GM12872 (cell line): ENCODE measurements at regions not wholly inside any gene's neighbourhood (a gene's known extent, or its start where the extent isn't known, plus 50 kb on each side); places are given as distances from the start of the nearest gene placed in this dataset.

Experiments used
- CTCF ChIP-seq: IDR thresholded peaks from 3 replicates; pipeline ENCODE4 v1.5.1; 2011; ENCODE audit warnings: low read depth, mild to moderate bottlenecking, low read length, moderate library complexity; ENCODE audit not compliant: insufficient read depth

GRCh38 chr18:41170346-41170745 lies 784.7 kb upstream of the PIK3C3 start:
- no peak for TF ChIP-seq CTCF

DNA sequence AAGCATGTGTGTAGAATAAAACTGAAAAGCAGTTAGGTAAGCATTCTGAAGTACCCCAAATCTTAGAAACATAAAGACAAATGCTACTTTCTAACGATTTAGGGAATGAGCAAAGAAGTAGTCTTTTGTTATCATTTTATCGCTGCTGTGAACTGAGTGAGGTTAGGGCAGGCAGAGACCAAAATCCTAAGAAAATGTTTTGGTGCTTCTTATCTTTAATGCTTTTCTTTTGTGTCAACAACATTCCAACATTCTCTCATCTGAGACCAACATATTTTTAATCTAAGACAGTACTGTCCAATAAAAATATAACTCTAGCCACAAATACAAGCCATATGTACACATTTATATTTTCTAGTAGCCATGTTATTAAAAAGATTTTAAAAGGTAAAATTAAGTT lies 789.4 kb upstream of the PIK3C3 start:
- no peak for TF ChIP-seq CTCF

- no peak for TF ChIP-seq CTCF
These were observed 792.3 kb upstream of the PIK3C3 start for GRCh38 chr18:41162781-41163180.

GRCh38 chr18:41162191-41162590 lies 792.8 kb upstream of the PIK3C3 start:
- TF ChIP-seq CTCF = no peak

- no peak for TF ChIP-seq CTCF
These were observed 798.9 kb upstream of the PIK3C3 start for GRCh38 chr18:41155910-41156851.

DNA sequence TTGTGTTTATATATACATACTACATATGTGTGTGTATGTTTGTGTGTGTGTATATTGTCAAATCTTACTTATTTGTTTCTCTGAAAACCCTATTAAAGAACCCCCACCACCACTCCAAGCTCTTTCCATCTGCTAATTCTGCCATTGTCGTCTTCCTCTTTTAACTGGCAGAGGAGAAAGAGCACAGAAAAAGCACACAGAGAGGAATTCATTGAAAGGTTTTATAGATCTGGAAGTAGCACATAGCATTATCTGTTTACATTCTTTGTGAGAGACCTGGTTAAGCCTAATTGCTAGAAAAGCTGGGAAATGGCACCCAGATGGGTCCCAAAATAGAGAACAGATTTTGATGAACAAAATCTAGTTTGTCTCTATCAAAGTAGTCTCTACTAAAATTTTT lies 800.0 kb upstream of the PIK3C3 start:
- no peak for TF ChIP-seq CTCF

DNA sequence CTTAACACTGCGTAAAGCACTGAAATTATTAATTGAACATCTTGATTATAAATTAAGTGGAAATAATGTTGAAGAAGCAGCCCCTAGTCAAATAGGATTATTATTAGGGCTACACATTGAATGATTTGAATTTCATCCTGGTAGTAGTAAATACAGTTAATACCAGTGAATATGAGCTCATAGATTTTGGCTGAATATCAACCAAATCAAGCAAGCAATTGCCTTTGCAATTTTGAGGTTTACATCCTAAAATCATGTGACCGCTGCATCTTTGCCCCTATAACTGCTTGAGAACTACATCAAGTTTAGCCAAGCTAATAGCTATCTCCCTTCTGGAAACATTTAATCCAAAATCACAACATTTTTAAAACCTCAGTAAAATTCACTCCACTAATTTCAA lies 801.2 kb upstream of the PIK3C3 start:
- TF ChIP-seq CTCF = no peak
